Ovary (tissue), 3 donors: ENCODE measurements at regions not wholly inside any gene's neighbourhood (a gene's known extent, or its start where the extent isn't known, plus 50 kb on each side); places are given as distances from the start of the nearest gene placed in this dataset.

Source experiments
- EP300 ChIP-seq: sonication (generic); formaldehyde crosslinking; IDR thresholded peaks from one replicate; pipeline ENCODE4 v1.6.1; 2017; ENCODE audit warnings: antibody characterized with exemption
- TF ChIP-seq, protein P1 (sequence below), 3 donors: fragments of 450-650 bp in 2 of 3; fragments of 200-600 bp in 1 of 3; IDR thresholded peaks; one replicate each; pipeline versions ENCODE4 v1.5.1 to v1.8.0; 2016 to 2022; ENCODE audit warnings: antibody characterized with exemption in 3 of 3, mild to moderate bottlenecking in 1 of 3
- donor health status: DM: no; HTN: no; CAD: no.

DNA sequence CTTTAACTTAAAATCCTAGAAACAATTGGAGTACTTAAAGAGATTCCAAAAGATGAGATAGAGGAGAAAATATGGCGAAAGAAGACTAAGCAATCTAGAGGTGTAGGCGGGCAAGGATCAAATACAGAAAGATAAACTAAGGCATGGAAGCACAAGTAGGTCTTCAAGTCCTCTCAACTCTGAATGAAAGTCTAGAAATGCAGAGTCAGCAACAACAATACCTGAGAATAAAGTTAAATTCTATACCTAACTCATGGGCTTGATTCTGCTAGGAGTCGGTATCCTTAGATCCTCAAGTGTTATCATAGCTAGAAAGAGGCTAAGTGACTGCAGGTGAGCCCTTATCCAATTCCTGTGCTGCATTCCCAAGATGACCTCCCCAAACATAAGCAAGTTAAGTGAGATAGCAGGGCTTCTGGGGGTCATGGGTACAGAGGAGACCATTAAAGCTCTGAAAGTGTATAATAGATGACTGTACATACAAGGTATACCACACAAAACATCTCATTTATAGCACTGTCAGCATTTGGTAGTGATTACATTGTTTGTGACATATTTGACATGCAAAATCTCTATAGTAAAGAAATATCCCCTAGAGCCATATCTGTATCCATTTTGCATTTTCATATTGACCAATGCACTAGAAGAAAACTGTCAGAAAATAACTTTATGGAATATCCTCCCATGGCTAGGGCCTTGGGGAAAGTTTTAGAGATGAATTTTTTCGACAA is 82.5 kb upstream of the ARID2 start:
- TF ChIP-seq, protein P1, sequence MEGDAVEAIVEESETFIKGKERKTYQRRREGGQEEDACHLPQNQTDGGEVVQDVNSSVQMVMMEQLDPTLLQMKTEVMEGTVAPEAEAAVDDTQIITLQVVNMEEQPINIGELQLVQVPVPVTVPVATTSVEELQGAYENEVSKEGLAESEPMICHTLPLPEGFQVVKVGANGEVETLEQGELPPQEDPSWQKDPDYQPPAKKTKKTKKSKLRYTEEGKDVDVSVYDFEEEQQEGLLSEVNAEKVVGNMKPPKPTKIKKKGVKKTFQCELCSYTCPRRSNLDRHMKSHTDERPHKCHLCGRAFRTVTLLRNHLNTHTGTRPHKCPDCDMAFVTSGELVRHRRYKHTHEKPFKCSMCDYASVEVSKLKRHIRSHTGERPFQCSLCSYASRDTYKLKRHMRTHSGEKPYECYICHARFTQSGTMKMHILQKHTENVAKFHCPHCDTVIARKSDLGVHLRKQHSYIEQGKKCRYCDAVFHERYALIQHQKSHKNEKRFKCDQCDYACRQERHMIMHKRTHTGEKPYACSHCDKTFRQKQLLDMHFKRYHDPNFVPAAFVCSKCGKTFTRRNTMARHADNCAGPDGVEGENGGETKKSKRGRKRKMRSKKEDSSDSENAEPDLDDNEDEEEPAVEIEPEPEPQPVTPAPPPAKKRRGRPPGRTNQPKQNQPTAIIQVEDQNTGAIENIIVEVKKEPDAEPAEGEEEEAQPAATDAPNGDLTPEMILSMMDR (IDR thresholded peaks at IDR 0.05): no peak
- no peak for TF ChIP-seq EP300
